HEK293 (cell line): ENCODE measurements at regions not wholly inside any gene's neighbourhood (a gene's known extent, or its start where the extent isn't known, plus 50 kb on each side); places are given as distances from the start of the nearest gene placed in this dataset.

ENCODE experiments used
- CTCF ChIA-PET: fragments of 350-600 bp; formaldehyde crosslinking; extraction: SDS; loops from one replicate; lab custom pipeline; 2021; ENCODE audit warnings: antibody characterized with exemption; lab: Yijun Ruan, JAX
- POLR2A ChIA-PET: fragments of 300-600 bp; formaldehyde crosslinking; extraction: SDS; loops from one replicate; lab custom pipeline; 2020; ENCODE audit warnings: antibody characterized with exemption, inconsistent platforms; lab: Yijun Ruan, JAX
- H3K27ac ChIP-seq: fragments of 200-500 bp; sonication (Bioruptor generic); 2 replicates; pipeline ENCODE4 v1.5.1; 2014; ENCODE audit warnings: low read depth, low read length, control low read depth, inconsistent platforms; ENCODE audit errors: extremely low read depth
- H3K36me3 ChIP-seq, 2 experiments: fragments of 200-500 bp in 1 of 2; sonication (Bioruptor generic) in 1 of 2; 1 replicate in 1 of 2; 2 replicates in 1 of 2; pipeline ENCODE4 v1.5.1; 2014 to 2017; ENCODE audit warnings: inconsistent platforms in 2 of 2, low read length in 2 of 2; ENCODE audit not compliant: control insufficient read depth in 2 of 2, insufficient read depth in 1 of 2
- H3K4me1 ChIP-seq: fragments of 200-500 bp; sonication (Bioruptor generic); 2 replicates; pipeline ENCODE4 v1.5.1; 2014; ENCODE audit warnings: mild to moderate bottlenecking, low read length, inconsistent platforms; ENCODE audit not compliant: control insufficient read depth, insufficient read depth
- H3K4me3 ChIP-seq: 2 replicates; pipeline ENCODE4 v1.5.1; 2011; ENCODE audit warnings: low read depth, mild to moderate bottlenecking, control low read depth, low read length, moderate library complexity
- H3K9me3 ChIP-seq: fragments of 200-500 bp; sonication (Bioruptor generic); 2 replicates; pipeline ENCODE4 v1.5.1; 2014; ENCODE audit warnings: low read depth, low read length, inconsistent platforms; ENCODE audit not compliant: control insufficient read depth, insufficient read depth
- KLF1 ChIP-seq: fragments of 450-650 bp; formaldehyde crosslinking; IDR thresholded peaks from 2 replicates; pipeline ENCODE4 v1.5.1; 2016; ENCODE audit warnings: missing biosample characterization, missing genetic modification characterization
- PRDM1 ChIP-seq: fragments of 450-650 bp; formaldehyde crosslinking; IDR thresholded peaks from 2 replicates; pipeline ENCODE4; 2016; ENCODE audit warnings: missing biosample characterization, missing genetic modification characterization
- ZNF133 ChIP-seq: fragments of 450-650 bp; formaldehyde crosslinking; IDR thresholded peaks from 2 replicates; pipeline ENCODE4 v1.5.1; 2016; ENCODE audit warnings: missing biosample characterization, missing genetic modification characterization
- ZNF146 ChIP-seq: fragments of 450-650 bp; formaldehyde crosslinking; IDR thresholded peaks from 2 replicates; pipeline ENCODE4 v1.5.1; 2016; ENCODE audit warnings: missing biosample characterization, missing genetic modification characterization
- ZNF24 ChIP-seq: fragments of 450-650 bp; formaldehyde crosslinking; IDR thresholded peaks from 2 replicates; pipeline ENCODE4 v1.5.1; 2016; ENCODE audit warnings: missing biosample characterization, missing genetic modification characterization
- ZNF311 ChIP-seq: fragments of 450-650 bp; formaldehyde crosslinking; IDR thresholded peaks from 2 replicates; pipeline ENCODE4 v1.5.1; 2017; ENCODE audit warnings: missing biosample characterization, missing genetic modification characterization, borderline replicate concordance
- ZNF354C ChIP-seq: fragments of 450-650 bp; formaldehyde crosslinking; IDR thresholded peaks from 2 replicates; pipeline ENCODE4 v1.5.1; 2016; ENCODE audit warnings: missing biosample characterization, missing genetic modification characterization, low read depth, borderline replicate concordance
- ZNF585B ChIP-seq: fragments of 450-650 bp; formaldehyde crosslinking; IDR thresholded peaks from 2 replicates; pipeline ENCODE4 v1.5.1; 2016; ENCODE audit warnings: missing biosample characterization, missing genetic modification characterization
- ZNF785 ChIP-seq: fragments of 450-650 bp; formaldehyde crosslinking; IDR thresholded peaks from 2 replicates; pipeline ENCODE4 v1.5.1; 2016; ENCODE audit warnings: missing biosample characterization, missing genetic modification characterization
- TF ChIP-seq, protein P1 (sequence below): fragments of 450-650 bp; formaldehyde crosslinking; IDR thresholded peaks from 2 replicates; pipeline ENCODE4 v1.5.1; 2016; ENCODE audit warnings: missing biosample characterization, missing genetic modification characterization
- TF ChIP-seq, protein P2 (sequence below): fragments of 450-650 bp; formaldehyde crosslinking; IDR thresholded peaks from 2 replicates; pipeline ENCODE4 v1.5.1; 2017; ENCODE audit warnings: missing biosample characterization, missing genetic modification characterization
- TF ChIP-seq, protein P3 (sequence below): fragments of 450-650 bp; formaldehyde crosslinking; IDR thresholded peaks from 2 replicates; pipeline ENCODE4 v1.5.1; 2016; ENCODE audit warnings: missing biosample characterization, missing genetic modification characterization
- TF ChIP-seq, protein P4 (sequence below): fragments of 450-650 bp; formaldehyde crosslinking; IDR thresholded peaks from 2 replicates; pipeline ENCODE4 v1.5.1; 2016; ENCODE audit warnings: missing biosample characterization, missing genetic modification characterization, low read depth
- TF ChIP-seq, protein P5 (sequence below): fragments of 450-650 bp; formaldehyde crosslinking; IDR thresholded peaks from 2 replicates; pipeline ENCODE4 v1.5.1; 2017; ENCODE audit warnings: missing biosample characterization, missing genetic modification characterization
- TF ChIP-seq, protein P6 (sequence below): fragments of 450-650 bp; formaldehyde crosslinking; IDR thresholded peaks from 2 replicates; pipeline ENCODE4 v1.5.1; 2016; ENCODE audit warnings: missing biosample characterization, missing genetic modification characterization
- TF ChIP-seq, protein P7 (sequence below): fragments of 450-650 bp; formaldehyde crosslinking; conservative IDR thresholded peaks from 2 replicates; pipeline ENCODE4 v1.5.1; 2016; ENCODE audit warnings: low read depth, missing biosample characterization, missing genetic modification characterization

DNA sequence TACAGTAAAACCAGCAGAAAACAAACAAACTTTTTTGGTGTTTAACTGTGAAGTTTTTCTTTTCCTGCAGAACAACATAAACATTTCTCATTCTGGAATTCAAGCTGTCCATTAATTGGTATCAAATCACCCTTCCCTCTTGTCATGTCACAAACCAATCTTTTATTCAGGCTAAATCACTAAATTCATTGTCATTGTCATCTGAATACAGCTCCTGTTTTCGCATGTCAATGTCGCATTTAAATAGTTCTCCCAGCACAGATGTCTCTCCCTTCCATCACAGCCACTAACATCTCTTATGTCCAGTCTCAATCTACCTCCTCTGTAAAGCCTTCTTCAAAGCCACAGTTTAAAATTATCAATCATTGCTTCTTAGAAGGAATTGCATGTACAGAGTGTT is 192.1 kb upstream of the PCDH10 start:
- TF ChIP-seq, protein P1, sequence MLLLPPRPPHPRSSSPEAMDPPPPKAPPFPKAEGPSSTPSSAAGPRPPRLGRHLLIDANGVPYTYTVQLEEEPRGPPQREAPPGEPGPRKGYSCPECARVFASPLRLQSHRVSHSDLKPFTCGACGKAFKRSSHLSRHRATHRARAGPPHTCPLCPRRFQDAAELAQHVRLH (tag by site-specific recombination): no peak
- TF ChIP-seq ZNF311 (tag by site-specific recombination) (no peak), ZNF146 (no peak), PRDM1 (no peak), KLF1 (tag by site-specific recombination) (no peak), ZNF133 (tag by site-specific recombination) (no peak), ZNF354C (tag by site-specific recombination) (no peak), ZNF585B (tag by site-specific recombination) (no peak), ZNF24 (tag by site-specific recombination) (no peak), ZNF785 (tag by site-specific recombination) (no peak)
- TF ChIP-seq, protein P2, sequence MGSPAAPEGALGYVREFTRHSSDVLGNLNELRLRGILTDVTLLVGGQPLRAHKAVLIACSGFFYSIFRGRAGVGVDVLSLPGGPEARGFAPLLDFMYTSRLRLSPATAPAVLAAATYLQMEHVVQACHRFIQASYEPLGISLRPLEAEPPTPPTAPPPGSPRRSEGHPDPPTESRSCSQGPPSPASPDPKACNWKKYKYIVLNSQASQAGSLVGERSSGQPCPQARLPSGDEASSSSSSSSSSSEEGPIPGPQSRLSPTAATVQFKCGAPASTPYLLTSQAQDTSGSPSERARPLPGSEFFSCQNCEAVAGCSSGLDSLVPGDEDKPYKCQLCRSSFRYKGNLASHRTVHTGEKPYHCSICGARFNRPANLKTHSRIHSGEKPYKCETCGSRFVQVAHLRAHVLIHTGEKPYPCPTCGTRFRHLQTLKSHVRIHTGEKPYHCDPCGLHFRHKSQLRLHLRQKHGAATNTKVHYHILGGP (tag by site-specific recombination): no peak
- TF ChIP-seq, protein P3, sequence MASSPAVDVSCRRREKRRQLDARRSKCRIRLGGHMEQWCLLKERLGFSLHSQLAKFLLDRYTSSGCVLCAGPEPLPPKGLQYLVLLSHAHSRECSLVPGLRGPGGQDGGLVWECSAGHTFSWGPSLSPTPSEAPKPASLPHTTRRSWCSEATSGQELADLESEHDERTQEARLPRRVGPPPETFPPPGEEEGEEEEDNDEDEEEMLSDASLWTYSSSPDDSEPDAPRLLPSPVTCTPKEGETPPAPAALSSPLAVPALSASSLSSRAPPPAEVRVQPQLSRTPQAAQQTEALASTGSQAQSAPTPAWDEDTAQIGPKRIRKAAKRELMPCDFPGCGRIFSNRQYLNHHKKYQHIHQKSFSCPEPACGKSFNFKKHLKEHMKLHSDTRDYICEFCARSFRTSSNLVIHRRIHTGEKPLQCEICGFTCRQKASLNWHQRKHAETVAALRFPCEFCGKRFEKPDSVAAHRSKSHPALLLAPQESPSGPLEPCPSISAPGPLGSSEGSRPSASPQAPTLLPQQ (tag by site-specific recombination): no peak
- TF ChIP-seq, protein P4, sequence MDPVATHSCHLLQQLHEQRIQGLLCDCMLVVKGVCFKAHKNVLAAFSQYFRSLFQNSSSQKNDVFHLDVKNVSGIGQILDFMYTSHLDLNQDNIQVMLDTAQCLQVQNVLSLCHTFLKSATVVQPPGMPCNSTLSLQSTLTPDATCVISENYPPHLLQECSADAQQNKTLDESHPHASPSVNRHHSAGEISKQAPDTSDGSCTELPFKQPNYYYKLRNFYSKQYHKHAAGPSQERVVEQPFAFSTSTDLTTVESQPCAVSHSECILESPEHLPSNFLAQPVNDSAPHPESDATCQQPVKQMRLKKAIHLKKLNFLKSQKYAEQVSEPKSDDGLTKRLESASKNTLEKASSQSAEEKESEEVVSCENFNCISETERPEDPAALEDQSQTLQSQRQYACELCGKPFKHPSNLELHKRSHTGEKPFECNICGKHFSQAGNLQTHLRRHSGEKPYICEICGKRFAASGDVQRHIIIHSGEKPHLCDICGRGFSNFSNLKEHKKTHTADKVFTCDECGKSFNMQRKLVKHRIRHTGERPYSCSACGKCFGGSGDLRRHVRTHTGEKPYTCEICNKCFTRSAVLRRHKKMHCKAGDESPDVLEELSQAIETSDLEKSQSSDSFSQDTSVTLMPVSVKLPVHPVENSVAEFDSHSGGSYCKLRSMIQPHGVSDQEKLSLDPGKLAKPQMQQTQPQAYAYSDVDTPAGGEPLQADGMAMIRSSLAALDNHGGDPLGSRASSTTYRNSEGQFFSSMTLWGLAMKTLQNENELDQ (tag by site-specific recombination): no peak
- TF ChIP-seq, protein P5, sequence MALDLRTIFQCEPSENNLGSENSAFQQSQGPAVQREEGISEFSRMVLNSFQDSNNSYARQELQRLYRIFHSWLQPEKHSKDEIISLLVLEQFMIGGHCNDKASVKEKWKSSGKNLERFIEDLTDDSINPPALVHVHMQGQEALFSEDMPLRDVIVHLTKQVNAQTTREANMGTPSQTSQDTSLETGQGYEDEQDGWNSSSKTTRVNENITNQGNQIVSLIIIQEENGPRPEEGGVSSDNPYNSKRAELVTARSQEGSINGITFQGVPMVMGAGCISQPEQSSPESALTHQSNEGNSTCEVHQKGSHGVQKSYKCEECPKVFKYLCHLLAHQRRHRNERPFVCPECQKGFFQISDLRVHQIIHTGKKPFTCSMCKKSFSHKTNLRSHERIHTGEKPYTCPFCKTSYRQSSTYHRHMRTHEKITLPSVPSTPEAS: no peak
- TF ChIP-seq, protein P6, sequence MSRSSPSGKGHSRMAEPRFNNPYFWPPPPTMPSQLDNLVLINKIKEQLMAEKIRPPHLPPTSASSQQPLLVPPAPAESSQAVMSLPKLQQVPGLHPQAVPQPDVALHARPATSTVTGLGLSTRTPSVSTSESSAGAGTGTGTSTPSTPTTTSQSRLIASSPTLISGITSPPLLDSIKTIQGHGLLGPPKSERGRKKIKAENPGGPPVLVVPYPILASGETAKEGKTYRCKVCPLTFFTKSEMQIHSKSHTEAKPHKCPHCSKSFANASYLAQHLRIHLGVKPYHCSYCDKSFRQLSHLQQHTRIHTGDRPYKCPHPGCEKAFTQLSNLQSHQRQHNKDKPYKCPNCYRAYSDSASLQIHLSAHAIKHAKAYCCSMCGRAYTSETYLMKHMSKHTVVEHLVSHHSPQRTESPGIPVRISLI (tag by site-specific recombination): no peak
- no peak overlapping the region for H3K27ac ChIP-seq
- no peaks in the 10 kb centered on the region for H3K36me3 ChIP-seq
- no peak overlapping the region for H3K4me3 ChIP-seq
- H3K9me3 ChIP-seq: no peaks in the 10 kb centered on the region
- ChIA-PET CTCF (no interaction called here), POLR2A (no interaction called here)
- H3K4me1 ChIP-seq: no peaks in the 10 kb centered on the region

DNA sequence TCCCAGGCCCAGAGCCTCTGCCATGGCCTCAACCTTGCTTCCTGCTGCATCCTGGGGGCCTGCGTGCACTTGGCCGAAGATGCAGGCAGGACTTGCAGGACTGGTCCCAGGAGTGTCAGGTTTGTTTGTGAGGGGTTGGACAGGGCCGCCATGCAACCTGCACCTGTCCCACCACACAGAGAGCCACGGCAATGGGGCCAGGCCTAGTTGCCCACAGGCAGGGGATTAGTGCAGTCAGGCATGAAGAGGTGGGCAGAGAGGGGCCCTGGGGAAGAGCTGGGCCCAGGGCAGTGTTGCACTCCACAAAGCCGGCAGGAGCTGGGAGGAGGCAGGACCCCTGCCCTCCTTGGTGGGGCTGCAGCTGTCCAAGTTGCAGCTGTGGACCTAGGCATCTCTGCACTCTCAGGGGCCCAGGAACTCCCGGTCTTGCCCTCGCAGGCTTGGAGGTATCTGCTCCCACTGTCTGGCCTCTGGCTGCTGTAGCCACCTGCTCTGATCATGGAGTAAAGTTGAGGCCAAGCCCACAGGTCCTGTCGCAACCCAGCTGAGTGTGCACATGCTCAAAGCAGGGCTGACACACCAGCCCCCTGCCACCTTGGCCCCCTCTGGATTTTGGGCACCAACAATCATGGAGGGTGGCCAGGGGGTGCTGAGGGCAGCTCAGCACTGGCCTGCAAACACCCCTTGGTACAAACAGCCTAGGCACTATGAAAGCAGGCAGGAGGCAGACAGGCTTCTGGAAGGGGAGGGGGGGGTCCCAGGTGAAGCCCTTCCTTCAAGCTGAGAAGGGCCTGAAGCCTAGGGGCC is 190.4 kb upstream of the PCDH10 start:
- no peaks in the 10 kb centered on the region for H3K36me3 ChIP-seq
- CTCF ChIA-PET: no interaction called here

More for the DNA sequence above, 190.4 kb upstream of the PCDH10 start:
- Histone ChIP-seq H3K4me3 (no peak overlapping the region), H3K9me3 (no peaks in the 10 kb centered on the region), H3K27ac (no peak overlapping the region), H3K4me1 (no peaks in the 10 kb centered on the region)
- POLR2A ChIA-PET: no interaction called here
- TF ChIP-seq, protein P1 (tag by site-specific recombination): no peak
- TF ChIP-seq, protein P7, sequence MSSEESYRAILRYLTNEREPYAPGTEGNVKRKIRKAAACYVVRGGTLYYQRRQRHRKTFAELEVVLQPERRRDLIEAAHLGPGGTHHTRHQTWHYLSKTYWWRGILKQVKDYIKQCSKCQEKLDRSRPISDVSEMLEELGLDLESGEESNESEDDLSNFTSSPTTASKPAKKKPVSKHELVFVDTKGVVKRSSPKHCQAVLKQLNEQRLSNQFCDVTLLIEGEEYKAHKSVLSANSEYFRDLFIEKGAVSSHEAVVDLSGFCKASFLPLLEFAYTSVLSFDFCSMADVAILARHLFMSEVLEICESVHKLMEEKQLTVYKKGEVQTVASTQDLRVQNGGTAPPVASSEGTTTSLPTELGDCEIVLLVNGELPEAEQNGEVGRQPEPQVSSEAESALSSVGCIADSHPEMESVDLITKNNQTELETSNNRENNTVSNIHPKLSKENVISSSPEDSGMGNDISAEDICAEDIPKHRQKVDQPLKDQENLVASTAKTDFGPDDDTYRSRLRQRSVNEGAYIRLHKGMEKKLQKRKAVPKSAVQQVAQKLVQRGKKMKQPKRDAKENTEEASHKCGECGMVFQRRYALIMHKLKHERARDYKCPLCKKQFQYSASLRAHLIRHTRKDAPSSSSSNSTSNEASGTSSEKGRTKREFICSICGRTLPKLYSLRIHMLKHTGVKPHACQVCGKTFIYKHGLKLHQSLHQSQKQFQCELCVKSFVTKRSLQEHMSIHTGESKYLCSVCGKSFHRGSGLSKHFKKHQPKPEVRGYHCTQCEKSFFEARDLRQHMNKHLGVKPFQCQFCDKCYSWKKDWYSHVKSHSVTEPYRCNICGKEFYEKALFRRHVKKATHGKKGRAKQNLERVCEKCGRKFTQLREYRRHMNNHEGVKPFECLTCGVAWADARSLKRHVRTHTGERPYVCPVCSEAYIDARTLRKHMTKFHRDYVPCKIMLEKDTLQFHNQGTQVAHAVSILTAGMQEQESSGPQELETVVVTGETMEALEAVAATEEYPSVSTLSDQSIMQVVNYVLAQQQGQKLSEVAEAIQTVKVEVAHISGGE: no peak
